HG03196 (cell line): ENCODE measurements at regions not wholly inside any gene's neighbourhood (a gene's known extent, or its start where the extent isn't known, plus 50 kb on each side); places are given as distances from the start of the nearest gene placed in this dataset.

Experiments
- ATAC-seq: cut with Tn5 transposase; IDR thresholded peaks from one replicate; pipeline ENCODE4 v1.9.1; 2021; ENCODE audit not compliant: unreplicated experiment

DNA sequence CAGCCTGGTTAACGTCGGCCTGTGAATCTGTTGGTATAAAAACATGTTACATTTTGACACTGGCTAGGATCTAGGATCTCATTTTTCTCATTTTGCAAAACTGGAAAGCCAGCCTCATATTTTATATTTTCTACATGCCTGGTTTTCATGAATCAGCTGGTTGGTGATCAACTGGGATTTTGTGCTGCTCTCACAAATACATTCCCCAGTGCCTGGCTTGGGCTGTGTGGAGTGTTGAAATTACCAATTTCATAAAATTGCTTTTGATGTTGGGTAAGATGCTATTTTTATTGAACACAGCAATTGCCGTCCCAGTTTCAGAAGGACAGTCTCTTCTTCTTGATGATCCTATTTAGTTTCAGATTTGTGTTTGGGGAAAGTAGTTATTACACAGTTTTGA is 604.3 kb downstream of the TAFA4 start:
- ATAC-seq = no peak

DNA sequence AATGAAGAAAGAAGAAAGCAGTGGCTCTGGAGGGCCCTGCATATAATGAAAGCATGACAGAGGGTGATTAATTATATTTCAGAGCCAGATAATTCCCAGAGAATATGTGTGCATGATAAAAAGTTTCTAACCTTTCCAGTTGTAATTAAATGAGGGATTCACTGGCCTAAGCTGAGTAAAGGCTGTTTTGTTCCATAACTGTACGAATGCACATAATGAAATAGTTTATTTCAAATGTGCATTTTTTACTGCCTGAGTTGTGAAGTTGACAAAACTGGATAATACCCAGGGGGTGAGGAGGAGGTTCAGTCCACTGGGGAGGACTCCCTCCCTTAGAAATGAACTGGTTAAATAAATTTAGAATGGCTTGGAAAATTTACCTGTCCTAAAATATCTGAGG is 616.4 kb downstream of the TAFA4 start:
- no peak for ATAC-seq

GRCh38 chr3:68315546-68315945 is 616.8 kb downstream of the TAFA4 start:
- ATAC-seq = no peak

GRCh38 chr3:68306571-68306970 is 625.8 kb downstream of the TAFA4 start:
- ATAC-seq = no peak

DNA sequence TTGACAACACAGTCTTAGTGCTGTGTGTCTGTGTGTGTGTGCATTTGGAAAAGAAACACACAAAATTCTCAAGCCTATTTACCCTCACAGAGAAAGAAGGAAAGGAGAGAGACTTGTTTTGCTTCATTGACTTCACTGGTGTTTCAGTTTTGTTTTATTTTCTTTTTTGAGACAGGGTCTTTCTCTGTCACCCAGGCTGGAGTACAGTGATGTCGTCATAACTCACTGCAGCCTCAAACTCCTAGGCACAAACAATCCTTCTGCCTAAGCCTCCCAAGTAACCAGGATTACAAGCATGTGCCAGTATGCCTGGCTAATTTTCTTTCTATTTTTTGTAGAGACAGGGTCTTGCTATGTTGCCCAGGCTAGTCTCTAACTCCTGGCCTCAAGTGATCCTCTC is 636.9 kb downstream of the TAFA4 start:
- ATAC-seq = no peak

DNA sequence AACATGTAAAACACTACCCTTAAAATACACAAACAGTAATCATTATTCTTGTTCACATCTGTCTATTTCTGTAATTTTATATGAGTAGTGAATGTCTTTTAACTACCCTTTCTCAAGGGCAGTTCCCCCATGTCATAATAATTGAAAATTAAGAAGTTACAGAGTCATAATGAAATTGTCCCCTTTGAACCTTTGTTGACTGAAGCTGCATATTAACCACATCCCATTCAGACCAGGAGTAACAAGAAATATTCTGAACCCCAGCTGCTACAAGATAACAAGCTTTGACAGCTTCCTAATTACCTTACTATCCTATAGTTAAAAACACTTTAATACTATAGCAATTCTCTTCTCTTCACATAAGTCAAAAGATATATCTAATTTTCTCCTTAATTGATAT is 635.9 kb upstream of the SUCLG2 start:
- no peak for ATAC-seq

GRCh38 chr3:68288085-68288484 is 633.7 kb upstream of the SUCLG2 start:
- ATAC-seq = no peak

- ATAC-seq = no peak
Observed at GRCh38 chr3:68287101-68287500, 632.7 kb upstream of the SUCLG2 start.

GRCh38 chr3:68274286-68274685 is 619.9 kb upstream of the SUCLG2 start:
- ATAC-seq = no peak

- no peak for ATAC-seq
Observed at GRCh38 chr3:68271145-68271544, 616.7 kb upstream of the SUCLG2 start.

DNA sequence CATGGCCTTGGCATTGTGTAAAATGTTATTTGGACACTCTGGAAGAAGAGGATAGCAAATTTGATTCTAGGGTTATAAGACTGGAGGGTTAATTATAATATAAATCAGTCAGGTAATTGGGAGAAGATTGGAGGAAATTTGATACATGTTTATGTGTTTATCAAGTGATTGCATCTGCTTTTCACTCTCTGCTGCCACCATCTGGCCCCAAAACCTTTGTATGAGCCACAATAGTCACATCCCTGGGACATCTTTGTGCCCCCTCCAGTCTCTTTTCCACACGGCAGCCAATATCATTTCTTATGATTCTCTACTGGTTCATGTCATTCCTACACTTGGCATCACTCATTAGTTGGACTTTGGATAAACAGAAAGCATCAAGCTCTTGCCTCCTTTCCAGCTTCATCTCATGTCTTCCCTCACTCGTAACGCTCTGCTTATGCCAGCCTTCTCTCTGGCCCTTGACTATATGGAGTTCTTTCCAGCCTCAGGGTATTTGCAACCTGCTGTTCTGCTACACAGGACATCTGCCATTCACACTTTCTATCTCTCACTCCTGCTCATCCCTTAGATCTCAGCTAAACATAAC is 602.3 kb upstream of the SUCLG2 start:
- ATAC-seq = no peak

DNA sequence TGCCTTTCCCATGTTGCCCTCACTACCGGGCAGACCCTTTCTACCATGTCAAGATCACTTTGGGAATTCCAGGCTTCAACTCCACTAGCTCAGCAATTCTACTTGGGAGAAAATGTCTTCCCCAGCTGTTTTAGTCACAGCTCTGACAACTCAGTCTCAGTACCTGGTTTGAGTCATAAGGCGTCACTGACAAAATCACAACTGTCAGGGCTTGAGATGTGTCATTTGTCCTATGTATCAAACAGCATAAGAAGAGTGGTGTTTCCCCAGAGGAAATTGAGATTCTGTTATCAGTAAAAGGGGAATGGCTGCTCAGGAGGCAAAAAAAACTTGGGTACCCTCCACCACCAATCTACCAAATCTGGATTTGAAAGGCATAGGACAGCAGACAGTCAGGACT is 594.9 kb upstream of the SUCLG2 start:
- no peak for ATAC-seq

DNA sequence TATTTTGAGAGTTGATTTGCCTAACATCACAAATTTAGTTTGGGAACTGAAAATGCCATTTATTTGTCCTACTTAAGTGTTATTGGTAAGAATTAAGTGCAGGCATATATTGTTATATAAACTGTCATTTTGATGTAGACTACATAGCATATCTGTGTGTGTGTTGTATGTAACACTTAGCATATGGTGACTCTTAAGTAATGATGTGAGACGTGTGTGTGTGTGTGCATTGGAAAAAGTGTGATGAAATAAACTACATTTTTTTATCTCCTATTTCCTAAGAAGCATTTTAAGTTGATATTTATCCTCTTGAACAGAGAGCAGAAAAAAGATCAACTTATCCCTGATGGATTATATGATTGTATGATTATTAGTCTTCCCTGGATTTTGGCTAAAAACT is 588.2 kb upstream of the SUCLG2 start:
- no peak for ATAC-seq

DNA sequence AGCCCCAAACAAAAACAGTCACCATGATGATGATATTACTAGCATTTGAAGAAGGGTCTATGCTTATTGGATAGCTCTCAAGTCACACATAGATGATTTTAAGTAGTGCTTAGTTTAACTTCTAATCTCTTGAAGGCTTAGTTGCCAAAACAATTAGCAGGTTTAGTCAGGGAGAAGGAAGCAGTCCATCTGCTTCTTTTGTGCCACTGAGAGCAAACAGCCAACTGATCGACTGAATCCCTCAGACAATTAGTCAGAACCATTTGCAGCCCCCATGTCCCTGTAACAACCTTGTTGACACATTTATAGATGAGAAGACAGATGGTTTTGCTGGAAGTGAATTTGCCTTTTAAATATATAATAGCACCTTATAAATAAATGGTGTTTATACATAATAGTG is 585.1 kb upstream of the SUCLG2 start:
- no peak for ATAC-seq

GRCh38 chr3:68234076-68234780 is 579.8 kb upstream of the SUCLG2 start:
- no peak for ATAC-seq

DNA sequence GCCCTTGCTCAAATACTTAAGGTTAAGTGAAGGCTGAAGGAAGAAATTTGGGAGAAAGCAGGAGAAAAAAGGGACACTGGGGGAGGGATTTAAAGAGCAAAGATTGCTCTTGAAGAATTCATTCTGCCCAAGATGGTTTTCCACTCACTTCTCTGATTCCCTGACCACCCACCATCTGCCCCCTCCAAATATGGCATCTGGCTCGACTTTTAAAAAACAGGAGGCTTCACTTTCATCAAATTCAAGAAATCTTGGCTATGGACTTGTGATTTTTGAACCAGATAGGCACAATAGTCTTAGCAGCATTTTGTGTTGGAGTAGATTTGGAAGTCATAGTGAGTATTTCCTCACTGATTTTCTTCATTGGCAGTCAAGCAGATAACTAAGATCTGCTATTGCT is 574.4 kb upstream of the SUCLG2 start:
- no peak for ATAC-seq

- no peak for ATAC-seq
Observed at GRCh38 chr3:68220832-68221231, 566.4 kb upstream of the SUCLG2 start.

DNA sequence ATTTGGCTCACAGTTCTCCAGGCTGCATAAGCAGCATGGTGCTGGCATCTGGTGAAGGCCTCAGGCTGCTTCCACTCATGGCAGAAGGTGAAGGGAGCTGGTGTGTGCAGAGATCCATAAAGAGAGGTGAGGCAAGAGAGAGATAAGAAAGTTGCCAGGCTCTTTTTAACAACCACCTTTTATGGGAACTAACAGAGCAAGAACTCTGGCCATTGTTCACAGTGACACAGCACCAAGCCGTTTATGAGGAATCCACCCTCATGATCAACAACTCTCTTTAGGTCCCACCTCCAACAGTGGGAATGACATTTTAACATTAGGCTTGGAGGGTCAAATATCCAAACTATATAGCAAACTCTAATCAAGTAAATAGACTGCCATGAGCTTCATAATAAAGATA is 557.2 kb upstream of the SUCLG2 start:
- no peak for ATAC-seq

- no peak for ATAC-seq
Observed at GRCh38 chr3:68210635-68211034, 556.2 kb upstream of the SUCLG2 start.

GRCh38 chr3:68207327-68207726 is 552.9 kb upstream of the SUCLG2 start:
- no peak for ATAC-seq

DNA sequence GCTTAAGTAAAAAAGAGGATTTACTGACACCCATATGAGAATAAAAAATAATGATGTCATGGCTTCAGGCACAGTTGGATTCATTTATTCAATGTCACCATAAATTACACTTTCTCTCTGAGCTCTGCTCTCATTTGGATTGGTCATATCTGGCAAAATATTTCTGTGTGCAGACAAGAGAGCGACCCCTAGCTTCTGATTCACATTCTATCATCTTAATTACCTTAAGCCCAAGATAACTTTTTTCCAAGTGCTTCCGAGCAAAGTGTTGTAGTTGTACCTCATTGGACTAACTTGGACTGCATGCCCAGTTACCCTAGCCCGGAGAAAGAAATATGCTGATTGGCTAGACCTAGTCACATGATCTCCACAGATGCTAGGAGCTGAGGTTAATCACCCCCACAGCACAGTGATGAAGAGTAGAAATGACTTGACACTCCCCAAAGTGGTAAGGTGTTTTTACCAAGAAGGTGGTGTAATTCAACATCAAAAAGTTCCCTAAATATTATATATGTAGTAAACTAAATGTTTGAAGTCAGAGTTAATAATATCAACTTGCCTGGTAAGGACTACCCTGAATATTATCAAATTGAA is 552.2 kb upstream of the SUCLG2 start:
- no peak for ATAC-seq

GRCh38 chr3:68186733-68187132 is 532.3 kb upstream of the SUCLG2 start:
- no peak for ATAC-seq

DNA sequence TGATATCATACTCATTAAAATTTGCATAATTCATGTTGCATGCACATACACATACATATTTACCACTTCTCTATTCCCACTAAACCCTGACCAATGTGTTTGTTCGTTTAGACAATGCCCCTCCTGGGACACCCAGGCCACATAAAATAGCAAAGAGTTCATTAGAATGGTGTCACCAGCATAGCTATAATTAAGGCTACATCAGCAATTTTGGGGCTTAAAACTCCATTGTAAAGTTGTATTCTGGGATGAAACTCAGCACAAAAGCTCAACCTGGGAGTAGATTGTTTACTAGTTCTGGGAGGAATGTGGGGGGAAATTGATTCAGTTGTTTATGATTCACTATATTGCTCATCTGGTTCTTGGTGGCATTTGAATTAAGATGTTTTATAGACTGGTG is 522.2 kb upstream of the SUCLG2 start:
- no peak for ATAC-seq
